HG03342 (cell line): ENCODE measurements at regions not wholly inside any gene's neighbourhood (a gene's known extent, or its start where the extent isn't known, plus 50 kb on each side); places are given as distances from the start of the nearest gene placed in this dataset.

ENCODE experiments used
- ATAC-seq: cut with Tn5 transposase; IDR thresholded peaks from one replicate; pipeline ENCODE4 v1.9.1; 2021; ENCODE audit warnings: mild to moderate bottlenecking, moderate library complexity; ENCODE audit not compliant: unreplicated experiment

DNA sequence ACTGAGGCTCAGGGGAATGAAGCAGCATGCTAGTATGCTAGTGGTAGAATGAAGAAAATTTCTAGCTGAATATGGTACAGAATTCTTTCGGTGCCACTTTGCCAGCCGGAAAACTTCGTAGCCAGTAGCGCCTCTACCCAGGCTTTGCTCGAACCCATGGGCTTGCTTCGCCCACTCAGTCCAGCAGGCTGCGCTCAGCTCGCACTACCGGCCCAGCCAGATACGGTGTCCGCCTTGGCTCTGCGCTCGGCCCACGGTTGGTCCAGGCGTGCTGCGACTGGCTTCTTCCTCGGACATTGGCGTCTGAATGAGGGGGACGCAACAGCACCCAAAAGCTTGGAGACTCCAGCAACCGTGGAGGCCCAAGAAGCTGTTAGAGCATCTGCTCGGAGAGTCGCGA, 372.5 kb upstream of the CDH8 start:
- ATAC-seq, result no peak

- ATAC-seq, result no peak
These were observed 370.1 kb upstream of the CDH8 start for GRCh38 chr16:62406387-62406786.

DNA sequence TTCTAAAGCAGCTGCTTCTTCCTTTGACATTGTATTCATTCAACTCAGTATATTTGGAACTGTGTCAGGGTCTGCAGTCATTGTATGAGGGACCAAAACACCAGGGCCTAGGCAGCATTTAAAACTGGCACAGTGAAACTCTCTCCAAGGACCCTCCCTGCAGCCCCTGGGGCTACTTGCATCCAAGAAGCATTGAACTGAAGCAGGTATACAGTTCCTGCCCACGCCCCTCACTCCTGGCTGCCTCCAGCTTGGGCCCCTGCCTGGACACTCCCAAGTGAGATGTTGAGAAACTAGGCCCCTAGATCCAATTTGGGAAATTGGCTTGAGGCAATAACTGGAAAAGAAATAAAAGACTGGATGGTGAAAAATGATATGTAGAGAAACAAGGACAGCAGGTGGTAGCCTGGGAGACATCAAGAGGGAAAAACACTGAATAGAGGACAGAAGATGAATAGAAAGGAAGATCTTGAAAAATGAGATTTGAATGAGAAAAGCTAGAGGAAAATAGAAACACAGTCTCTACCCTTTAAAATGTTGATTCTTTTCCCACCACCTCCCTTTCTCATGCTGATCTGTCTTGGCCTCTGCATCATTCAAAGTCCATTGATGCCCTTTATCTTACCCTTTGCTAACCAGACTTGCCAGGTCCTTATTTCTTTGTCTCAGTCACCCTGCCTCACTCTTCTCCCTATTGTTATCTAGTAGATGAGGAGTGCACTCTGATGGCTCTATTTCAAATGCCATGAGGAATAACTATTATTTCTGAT, 368.8 kb upstream of the CDH8 start:
- ATAC-seq, result no peak

- ATAC-seq, result no peak
These were observed 356.5 kb upstream of the CDH8 start for GRCh38 chr16:62392698-62393097.

DNA sequence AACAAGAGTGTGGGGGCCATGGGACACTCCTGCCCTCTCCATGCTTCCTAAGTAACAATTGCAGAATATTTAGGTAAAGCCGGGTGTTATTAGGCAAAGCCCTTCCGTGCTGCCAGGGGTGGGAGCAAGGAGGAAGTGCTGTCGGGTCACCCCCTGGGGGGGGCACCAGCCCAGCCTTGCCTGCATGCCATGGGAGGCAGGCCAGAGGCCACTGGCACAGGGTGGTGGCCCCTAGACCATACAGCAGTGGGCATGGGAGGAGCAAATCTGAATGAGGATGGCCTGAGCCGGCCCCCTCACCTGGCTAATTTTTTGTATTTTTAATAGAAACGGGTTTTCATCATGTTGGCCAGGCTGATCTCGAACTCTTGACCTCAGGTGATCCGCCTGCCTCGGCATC, 355.7 kb upstream of the CDH8 start:
- ATAC-seq, result no peak

GRCh38 chr16:62391134-62391533, 354.9 kb upstream of the CDH8 start:
- ATAC-seq, result no peak

- no peak for ATAC-seq
These were observed 354.0 kb upstream of the CDH8 start for GRCh38 chr16:62390214-62390613.

GRCh38 chr16:62386411-62386810, 350.2 kb upstream of the CDH8 start:
- ATAC-seq, result no peak

GRCh38 chr16:62383941-62384340, 347.7 kb upstream of the CDH8 start:
- ATAC-seq, result no peak

GRCh38 chr16:62370445-62370844, 334.2 kb upstream of the CDH8 start:
- ATAC-seq, result no peak

DNA sequence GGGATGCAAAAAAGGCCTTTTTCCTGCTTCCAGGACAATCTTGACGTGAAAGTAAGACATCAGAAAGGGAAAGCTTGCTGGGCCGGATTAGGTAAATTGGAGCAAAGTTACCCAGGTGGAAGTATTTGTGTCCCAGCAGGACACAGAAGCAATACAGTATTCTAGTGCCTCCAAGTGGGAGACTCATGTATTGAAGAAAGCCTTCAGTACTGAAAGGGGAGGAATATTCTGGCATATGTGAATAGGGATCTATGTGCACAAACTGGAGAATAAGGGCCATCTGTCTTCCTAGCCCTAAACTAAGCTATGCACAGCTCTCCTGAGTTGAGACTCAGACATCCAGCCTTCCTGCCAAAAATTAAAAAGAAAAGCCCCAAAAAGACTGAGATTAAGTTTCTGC, 327.3 kb upstream of the CDH8 start:
- ATAC-seq, result no peak

GRCh38 chr16:62353355-62353754, 317.1 kb upstream of the CDH8 start:
- ATAC-seq, result no peak

GRCh38 chr16:62342216-62342615, 306.0 kb upstream of the CDH8 start:
- no peak for ATAC-seq

- ATAC-seq, result no peak
These were observed 299.1 kb upstream of the CDH8 start for GRCh38 chr16:62335356-62335755.

- no peak for ATAC-seq
These were observed 285.4 kb upstream of the CDH8 start for GRCh38 chr16:62321606-62322005.

GRCh38 chr16:62298600-62298999, 262.4 kb upstream of the CDH8 start:
- no peak for ATAC-seq

GRCh38 chr16:62294213-62294972, 258.2 kb upstream of the CDH8 start:
- no peak for ATAC-seq

- ATAC-seq, result no peak
These were observed 252.9 kb upstream of the CDH8 start for GRCh38 chr16:62288990-62289629.

DNA sequence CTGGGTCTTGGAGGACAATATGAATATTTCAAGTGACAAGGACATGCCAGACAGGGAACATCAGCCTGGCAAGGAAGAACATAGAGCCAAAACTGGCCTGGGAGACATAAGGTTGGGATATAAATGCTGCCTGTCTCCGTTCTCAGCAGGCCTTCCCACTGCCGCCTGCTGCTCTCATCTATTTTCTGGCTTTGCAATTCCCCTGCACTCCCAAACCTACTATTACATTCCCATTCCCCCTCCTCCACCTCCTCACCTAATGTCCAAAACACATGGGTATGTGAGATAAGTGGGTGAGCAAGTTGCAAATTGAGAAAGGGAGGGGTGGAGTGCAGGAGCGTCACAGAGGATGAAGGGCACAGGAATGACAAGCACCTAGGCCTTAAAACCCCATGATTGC, 244.3 kb upstream of the CDH8 start:
- ATAC-seq, result no peak

GRCh38 chr16:62277942-62278341, 241.7 kb upstream of the CDH8 start:
- ATAC-seq, result no peak

- no peak for ATAC-seq
These were observed 240.4 kb upstream of the CDH8 start for GRCh38 chr16:62276637-62277036.

DNA sequence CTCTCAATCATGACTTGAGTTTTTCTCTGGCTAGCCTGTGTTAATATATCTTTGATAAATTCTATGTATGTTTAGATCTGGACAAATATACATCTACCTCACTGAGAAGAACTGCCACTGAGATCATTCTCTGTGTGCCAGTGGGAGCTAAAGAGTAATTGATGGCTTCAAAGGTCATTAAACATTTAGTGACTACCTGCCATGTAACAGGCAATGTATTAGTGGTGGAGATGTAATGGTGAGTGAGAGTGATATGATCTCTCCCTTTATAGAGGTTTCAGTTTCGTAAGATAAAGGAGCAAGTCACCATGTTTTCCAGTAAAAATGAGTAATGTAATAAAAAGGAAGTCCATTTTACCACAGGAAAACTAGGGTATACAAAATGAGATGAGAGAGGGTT, 235.8 kb upstream of the CDH8 start:
- no peak for ATAC-seq
